SH-SY5Y (cell line): ENCODE measurements at regions not wholly inside any gene's neighbourhood (a gene's known extent, or its start where the extent isn't known, plus 50 kb on each side); places are given as distances from the start of the nearest gene placed in this dataset.

Source experiments
- GATA2 ChIP-seq: IDR thresholded peaks from 2 replicates; pipeline ENCODE4 v1.6.1; 2011; ENCODE audit warnings: mild to moderate bottlenecking, low read depth, low read length
- GATA3 ChIP-seq: IDR thresholded peaks from 2 replicates; pipeline ENCODE4 v1.6.1; 2011; ENCODE audit warnings: low read depth, mild to moderate bottlenecking, low read length, moderate library complexity

DNA sequence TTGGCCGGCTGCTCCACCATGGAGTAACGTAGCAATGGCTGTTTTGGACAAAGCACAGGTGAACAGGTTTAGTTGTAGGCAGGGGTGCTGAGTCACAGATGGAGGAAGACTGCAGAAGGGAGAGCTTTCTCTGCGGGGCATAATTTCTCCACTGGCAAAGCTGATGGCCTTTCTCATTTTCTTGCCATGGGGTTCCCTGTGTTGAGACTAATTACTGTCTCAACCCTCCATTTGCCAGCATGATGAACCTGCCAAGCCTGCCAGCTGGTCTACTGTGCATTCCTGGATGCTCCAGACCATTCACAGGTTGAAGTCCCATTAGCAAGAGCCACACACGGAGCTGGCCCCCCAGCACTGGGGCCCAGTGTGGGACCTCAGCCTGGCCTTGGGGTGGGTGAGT lies 202.4 kb downstream of the BARX2 start:
- TF ChIP-seq GATA2 (no peak), GATA3 (no peak)

DNA sequence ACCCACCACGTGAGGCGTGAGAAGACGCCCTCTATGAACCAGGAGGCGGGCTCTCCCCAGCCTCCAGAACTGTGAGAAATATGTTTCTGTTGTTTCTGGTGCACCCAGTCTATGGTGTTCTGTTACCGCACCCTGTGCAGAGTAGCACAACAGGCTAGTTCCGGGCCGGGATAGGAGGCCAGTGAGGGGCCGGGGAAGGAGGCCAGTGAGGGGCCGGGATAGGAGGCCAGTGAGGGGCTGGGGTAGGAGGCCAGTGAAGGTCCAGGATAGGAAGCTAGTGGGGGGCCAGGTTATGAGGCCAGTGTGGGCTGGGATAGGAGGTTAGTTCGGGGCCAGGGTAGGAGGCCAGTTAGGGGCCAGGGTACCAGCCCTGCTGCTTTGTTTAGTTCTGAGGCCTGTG lies 204.6 kb downstream of the BARX2 start:
- TF ChIP-seq GATA2 (no peak), GATA3 (no peak)

DNA sequence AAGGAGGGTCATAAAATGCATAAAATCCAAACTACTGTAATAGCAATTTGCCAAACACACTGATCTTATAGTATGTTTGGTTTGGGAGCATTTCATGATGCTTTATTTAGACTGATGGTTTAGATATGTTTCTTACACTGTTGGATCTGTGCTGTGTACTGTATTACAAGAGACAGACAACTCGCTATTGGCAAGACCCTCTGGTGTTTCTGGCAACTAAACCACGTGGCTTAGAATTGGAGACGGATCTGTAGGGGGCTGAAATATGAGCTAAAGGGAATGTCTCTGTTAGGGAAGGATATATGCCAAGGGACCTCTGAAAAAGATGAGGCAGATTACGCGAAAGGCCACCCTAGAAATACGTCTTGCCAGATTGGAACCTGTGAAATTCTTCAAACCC lies 208.7 kb downstream of the BARX2 start:
- no peak for TF ChIP-seq GATA2
- no peak for TF ChIP-seq GATA3

DNA sequence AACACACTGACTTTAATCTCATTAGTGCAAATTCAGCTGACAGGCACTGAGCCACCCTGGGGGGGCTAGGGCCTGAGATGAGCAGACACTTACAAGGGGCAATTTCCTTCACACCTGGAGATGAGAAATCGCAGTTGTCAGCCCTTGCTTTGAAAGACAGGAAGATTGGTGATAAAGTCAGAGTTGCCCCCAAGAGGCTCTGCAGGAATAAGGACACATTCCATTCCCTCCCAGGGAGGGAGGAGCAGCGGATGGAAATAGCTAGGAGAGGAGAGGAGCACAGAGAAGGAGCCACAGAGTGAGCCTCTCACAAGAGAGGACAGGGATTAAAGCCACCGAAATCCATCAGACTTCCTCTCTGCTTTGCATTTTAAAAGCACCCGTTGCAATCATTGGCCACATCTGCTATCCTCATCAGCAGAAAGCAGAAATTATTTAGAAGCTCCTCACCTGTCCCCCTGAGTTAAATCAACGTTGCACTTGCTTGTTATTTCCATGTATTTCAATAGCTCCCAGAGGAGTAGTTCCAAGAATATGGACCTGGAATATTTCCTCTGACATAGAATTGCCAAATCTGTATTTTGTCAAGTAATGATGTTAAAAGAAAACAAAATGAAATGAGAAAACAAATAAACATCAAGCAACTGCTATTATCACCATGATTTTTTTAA lies 213.7 kb downstream of the BARX2 start:
- no peak for TF ChIP-seq GATA2
- no peak for TF ChIP-seq GATA3

DNA sequence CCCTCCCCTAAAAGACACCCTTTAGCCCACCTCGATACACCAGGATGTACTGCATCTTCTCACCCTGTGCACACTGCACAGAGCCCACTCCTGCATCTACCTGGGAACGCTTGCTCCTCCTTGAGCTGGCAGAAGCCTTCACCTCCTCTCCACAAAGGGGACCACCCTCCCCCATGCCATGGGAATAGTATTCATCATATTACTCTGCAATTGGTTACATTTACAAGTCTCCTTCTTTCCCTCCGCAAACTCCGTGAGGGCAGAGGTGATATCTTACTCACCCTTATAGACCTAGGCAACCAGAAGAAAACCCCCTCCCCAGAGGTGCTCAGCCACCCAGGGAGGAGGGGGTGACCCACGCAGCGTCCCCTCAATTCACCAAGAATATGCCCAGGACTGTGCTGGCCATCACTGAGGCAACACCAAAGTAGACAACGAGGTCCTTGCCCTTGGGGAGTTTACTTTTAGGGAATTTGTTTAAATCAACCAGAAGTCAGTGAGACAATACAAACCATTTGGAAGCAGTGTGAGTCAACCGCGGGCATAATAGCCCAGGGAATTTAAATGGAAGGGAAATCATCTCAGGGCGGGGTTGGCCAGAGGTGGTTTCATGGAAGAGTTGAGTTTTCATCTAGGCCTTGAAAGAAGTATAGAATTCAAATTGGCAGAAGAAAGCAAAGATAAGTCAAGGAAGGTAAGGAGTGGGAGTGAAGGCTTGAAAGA lies 214.5 kb downstream of the BARX2 start:
- TF ChIP-seq GATA3 (no peak), GATA2 (no peak)

DNA sequence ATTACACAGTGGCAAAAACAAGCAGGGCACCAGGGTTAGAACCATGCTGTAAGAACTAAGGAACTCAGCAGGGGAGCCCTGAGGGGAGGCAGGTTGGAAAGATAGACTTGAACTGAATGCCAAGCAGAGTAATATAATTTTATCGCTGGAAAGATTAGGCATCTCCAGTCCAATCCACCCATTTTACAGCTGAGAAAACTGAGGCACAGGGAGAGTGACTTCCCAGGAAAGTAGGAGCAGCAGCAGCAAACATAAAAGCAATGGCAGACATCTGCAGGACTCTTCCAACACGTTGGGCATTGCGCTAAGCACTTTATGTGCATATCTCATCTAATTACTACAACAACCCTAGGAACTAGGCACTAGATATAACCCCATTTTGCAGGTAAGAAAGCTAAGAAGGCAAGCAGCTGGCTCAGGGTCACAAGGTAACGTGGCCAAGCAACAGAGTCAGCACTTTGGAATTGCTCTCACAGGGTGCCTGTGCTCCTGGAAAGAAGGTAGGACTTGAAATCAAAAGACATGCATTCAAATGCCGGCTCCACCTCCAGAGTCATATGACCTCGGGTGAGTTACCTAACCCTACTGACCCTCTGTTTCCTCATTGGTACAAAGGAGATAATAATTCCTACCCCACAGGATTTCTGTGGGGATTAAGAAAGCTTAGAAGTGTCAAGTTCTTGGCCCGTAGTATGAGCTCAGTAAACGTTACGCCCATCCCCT lies 215.3 kb downstream of the BARX2 start:
- TF ChIP-seq GATA3 (no peak), GATA2 (no peak)

DNA sequence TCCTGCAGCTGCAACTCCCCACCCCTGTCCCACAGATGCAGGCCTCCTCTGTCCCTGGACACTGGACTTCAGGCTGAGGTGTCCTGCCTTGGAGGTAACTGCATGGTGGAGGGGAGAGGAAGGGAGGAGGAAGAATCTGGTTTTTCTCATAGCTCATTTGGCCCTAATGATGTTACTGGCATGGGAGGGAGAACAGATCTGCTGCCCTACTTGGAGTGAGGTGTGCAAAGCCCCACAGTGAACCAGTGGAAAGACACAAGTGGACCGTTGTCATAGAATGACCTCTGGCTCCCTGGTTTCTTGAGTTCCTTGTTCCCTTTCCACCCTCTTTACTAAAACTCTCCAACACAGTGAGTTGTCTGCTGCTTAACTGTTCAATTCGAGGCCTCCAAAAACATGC lies 215.9 kb downstream of the BARX2 start:
- TF ChIP-seq GATA2 (no peak), GATA3 (no peak)

DNA sequence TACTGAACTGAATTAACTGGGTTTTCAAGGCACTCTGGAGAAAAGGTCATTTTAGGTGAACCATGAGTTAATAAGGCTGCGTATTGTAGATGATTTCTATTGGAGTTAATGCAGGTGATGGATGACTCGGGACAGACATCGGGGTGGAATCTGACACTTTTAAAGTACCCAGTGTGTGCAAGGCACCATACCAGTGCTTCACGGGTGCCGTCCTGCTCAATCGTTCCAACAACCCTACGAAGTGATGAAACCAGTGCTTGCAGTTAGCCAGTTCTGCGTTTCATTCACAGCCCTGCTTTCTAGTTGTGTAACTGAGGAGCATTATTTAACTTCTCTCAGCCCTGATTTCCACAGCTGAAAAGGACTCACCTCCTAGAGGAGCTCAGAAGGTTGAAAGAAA lies 216.5 kb downstream of the BARX2 start:
- no peak for TF ChIP-seq GATA2

DNA sequence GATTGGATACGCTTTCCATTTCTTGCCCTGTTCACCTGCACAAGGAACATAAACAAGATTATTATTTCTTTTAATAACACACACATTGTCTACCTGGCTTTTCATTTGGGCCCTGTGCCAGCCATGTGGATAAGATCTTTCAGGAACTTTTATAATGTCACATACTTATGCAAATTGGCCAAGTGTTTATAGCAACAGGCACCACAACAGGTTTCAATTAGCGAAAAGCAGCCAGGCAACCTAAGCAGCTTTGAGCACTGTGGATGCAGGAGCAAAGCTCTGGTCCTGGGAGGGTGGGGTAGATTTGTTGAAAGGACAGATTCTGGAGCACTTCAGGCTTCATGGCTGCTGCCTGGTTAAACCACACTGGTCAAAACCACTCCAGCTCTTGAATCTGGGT lies 217.4 kb downstream of the BARX2 start:
- TF ChIP-seq GATA2 (no peak), GATA3 (no peak)

DNA sequence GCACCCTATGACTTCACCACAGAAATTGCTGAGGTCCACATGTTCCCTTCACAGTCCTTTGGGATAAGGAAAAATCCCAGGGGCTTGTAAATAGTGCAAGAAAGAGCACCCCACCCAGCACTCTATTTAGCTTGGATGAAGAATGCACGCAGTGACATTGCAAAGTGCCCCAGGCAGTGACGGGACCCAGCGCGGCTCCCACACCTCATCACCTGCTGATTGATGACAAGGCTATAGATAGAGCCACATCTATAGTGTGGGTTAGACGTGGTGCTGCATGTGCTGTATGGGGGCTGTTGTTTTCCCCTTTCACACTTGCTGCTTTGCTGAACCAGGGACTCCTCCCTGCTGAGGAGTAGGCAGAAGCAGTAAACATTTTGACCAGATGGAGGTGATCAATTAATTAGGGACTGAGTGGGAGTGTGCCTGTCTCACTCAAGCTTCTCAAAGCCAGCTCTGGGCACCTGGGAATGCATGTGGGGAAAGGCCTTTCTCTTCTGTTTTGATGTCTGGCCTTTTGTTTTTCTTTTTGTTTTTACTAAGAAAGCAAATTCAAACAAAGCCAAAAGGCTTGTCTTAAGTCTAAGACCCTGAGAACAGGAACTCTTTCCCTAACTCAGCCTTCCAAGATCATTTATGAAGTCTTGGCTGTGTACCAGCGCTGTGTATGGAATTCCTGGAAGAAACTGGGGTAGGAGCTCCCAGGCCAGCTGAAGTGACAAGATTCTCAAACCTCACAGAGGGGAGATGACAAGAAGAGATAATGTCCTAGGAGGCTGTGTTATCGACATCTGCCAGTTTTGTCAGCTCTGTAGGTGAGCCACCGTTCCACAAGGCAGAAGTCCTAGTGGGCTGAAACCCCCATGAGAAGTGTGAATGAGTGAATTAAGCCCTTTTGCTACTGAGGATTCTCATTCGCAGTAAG lies 219.7 kb downstream of the BARX2 start:
- no peak for TF ChIP-seq GATA2
- TF ChIP-seq GATA3, result no peak

DNA sequence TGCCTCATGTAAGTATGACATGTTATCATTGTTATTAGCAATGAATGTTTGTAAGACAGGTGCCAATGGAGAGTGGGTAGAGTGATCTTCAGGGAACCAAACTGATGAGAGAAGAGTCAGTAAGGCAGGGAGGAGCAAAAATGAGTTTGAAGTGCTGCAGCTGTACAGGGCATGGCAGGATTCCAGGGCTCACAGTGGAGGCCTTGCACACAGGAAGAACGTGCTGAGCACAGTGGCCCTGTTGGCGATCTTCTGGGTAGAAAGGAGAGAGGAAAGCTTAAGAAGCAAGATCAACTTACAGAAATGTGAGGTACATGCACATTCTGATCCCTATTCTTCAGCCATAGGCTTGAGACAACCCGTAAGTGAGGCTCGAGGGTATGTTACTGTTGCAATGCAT lies 219.3 kb upstream of the TMEM45B start:
- TF ChIP-seq GATA3 (no peak), GATA2 (no peak)

DNA sequence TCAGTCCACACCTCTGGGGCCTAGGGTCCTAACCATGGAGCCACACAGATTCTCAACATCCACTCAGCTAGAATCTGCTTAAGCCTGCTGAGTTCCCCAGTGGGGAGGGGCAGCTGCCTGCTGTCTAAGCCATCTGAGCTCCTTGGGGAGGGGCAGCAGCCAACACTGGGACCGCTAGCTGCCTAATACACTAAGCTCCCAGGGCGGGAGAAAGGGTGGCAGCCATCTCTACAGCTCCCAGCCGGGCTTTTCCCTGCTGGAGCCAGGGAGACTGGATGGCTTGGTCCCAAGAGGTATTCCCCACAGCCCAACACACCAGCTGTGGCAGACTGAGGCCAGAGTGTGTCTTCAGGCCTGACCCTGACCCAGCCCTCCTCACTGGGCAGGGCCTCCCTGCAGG lies 217.3 kb upstream of the TMEM45B start:
- no peak for TF ChIP-seq GATA3
- no peak for TF ChIP-seq GATA2

DNA sequence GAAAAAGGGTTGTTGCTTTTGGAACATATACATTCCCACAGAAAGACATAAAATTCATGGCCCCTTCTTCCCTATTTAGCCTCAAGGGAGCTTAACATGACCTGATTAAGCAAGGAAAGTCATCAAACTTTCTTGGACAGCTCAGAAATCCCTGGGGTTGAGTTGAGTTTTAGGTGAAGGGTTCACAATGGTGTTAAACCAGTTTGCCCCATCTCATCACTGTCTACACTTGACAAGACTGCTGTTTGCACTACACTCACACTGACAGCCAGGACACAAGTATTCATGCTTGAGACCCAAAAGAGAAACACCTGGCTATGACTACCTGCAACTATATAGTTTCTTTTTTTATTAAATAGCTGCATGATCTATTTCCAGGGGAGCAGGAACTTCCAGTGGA lies 209.8 kb upstream of the TMEM45B start:
- TF ChIP-seq GATA3, result no peak
- no peak for TF ChIP-seq GATA2

DNA sequence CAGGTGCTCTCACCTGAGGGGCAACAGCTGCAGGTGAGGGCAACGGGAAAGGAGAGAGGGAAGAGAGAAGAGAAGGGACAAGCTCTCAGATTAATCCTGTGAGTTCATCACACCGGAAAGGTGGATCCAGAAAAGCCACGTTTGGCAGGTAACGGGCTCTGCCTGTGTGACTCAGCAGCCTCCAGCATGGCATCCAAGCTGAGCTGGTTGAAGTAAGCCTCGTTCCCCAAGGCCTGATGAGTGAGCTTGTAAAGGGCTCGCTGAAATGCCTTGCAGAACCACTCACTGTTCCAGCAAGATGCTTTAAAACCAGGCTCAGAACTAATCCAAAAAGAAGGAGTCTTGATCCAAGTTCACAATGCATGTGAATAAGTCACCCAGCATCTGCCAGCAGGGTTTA lies 206.9 kb upstream of the TMEM45B start:
- TF ChIP-seq GATA2 (no peak), GATA3 (no peak)
